RWPE2 (cell line): ENCODE measurements at regions not wholly inside any gene's neighbourhood (a gene's known extent, or its start where the extent isn't known, plus 50 kb on each side); places are given as distances from the start of the nearest gene placed in this dataset.

ENCODE experiments used
- ATAC-seq: fragments of 200-7000 bp; cut with Tn5 transposase; 3 replicates; pipeline ENCODE4 v1.9.1; 2021; ENCODE audit warnings: low read depth
- DNase-seq: peaks from one replicate; pipeline ENCODE4 v3.0.0-alpha.2; 2020; ENCODE audit warnings: low spot score
- H3K27ac ChIP-seq: fragments of 450-650 bp; 2 replicates; pipeline ENCODE4 v1.5.1; 2017; ENCODE audit warnings: mild to moderate bottlenecking; ENCODE audit not compliant: poor library complexity, severe bottlenecking
- H3K27me3 ChIP-seq: fragments of 250-450 bp; sonication (Bioruptor Pico); 2 replicates; pipeline ENCODE4 v1.5.1; 2021; ENCODE audit warnings: mild to moderate bottlenecking, moderate library complexity; ENCODE audit not compliant: insufficient read depth, poor library complexity, severe bottlenecking
- H3K36me3 ChIP-seq: fragments of 250-450 bp; sonication (Bioruptor Pico); 2 replicates; pipeline ENCODE4 v1.5.1; 2020; ENCODE audit warnings: low read depth, mild to moderate bottlenecking, moderate library complexity
- H3K4me1 ChIP-seq: fragments of 250-450 bp; sonication (Bioruptor Pico); 2 replicates; pipeline ENCODE4 v1.5.1; 2021; ENCODE audit warnings: mild to moderate bottlenecking, moderate library complexity; ENCODE audit not compliant: insufficient read depth, poor library complexity, severe bottlenecking
- H3K4me3 ChIP-seq: fragments of 250-450 bp; sonication (Bioruptor Pico); 2 replicates; pipeline ENCODE4 v1.5.1; 2021; ENCODE audit warnings: mild to moderate bottlenecking, moderate library complexity; ENCODE audit not compliant: severe bottlenecking
- H3K9me3 ChIP-seq: fragments of 250-450 bp; sonication (Bioruptor Pico); 2 replicates; pipeline ENCODE4 v1.5.1; 2021; ENCODE audit warnings: mild to moderate bottlenecking, moderate library complexity; ENCODE audit not compliant: severe bottlenecking
- TF ChIP-seq, protein P1 (sequence below): fragments of 450-650 bp; IDR thresholded peaks from one replicate; pipeline ENCODE4 v1.5.1; 2017; ENCODE audit warnings: mild to moderate bottlenecking, moderate library complexity; ENCODE audit not compliant: poor library complexity, severe bottlenecking

GRCh38 chr2:120670771-120671480 lies 64.7 kb upstream of the GLI2 start:
- TF ChIP-seq, protein P1, sequence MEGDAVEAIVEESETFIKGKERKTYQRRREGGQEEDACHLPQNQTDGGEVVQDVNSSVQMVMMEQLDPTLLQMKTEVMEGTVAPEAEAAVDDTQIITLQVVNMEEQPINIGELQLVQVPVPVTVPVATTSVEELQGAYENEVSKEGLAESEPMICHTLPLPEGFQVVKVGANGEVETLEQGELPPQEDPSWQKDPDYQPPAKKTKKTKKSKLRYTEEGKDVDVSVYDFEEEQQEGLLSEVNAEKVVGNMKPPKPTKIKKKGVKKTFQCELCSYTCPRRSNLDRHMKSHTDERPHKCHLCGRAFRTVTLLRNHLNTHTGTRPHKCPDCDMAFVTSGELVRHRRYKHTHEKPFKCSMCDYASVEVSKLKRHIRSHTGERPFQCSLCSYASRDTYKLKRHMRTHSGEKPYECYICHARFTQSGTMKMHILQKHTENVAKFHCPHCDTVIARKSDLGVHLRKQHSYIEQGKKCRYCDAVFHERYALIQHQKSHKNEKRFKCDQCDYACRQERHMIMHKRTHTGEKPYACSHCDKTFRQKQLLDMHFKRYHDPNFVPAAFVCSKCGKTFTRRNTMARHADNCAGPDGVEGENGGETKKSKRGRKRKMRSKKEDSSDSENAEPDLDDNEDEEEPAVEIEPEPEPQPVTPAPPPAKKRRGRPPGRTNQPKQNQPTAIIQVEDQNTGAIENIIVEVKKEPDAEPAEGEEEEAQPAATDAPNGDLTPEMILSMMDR, result no peak
- ATAC-seq, result no peak
- Histone ChIP-seq H3K36me3 (no peaks in the 10 kb centered on the region), H3K9me3 (no peaks in the 10 kb centered on the region), H3K4me1 (no peaks in the 10 kb centered on the region), H3K4me3 (no peak overlapping the region), H3K27me3 (no peaks in the 10 kb centered on the region), H3K27ac (no peak overlapping the region)
- DNase-seq, result no peak

DNA sequence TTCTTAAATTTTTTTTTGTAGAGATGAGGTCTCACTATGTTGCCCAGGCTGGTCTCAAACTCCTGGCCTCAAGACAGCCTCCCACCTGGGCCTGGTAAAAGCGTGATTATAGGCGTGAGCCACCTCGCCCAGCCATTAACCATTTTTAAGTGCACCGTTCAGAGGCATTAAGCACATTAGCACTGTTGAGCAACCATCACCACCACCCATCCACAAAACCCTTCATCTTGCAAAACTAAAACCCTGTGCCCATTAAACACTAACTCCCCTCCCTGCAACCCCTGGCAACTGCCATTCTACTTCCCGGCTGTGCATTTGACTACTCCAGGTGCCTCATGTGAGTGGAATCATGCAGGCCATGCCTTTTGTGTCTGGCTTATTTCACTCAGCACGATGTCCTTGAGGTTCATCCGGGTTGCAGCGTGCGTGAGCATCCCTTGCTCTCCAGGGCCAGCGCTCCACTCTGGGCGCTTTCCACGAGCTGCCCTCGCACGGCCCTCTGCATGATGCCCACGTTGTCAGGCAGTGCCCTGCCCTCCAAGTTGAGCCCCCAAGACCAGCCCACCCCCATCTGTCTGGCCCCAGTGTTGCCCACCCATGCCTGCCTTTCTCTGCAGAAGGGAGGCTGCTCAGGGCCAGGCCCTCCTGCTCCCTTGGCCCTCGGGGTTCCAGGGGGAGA lies 63.0 kb upstream of the GLI2 start:
- DNase-seq, result no peak
- Histone ChIP-seq H3K4me1 (no peaks in the 10 kb centered on the region), H3K9me3 (no peaks in the 10 kb centered on the region), H3K4me3 (no peak overlapping the region), H3K27ac (no peak overlapping the region), H3K36me3 (no peaks in the 10 kb centered on the region), H3K27me3 (no peaks in the 10 kb centered on the region)
- no peak for ATAC-seq
- TF ChIP-seq, protein P1, result no peak

- Histone ChIP-seq H3K4me3 (no peak overlapping the region), H3K27ac (no peak overlapping the region), H3K27me3 (no peaks in the 10 kb centered on the region), H3K4me1 (no peaks in the 10 kb centered on the region), H3K36me3 (no peaks in the 10 kb centered on the region), H3K9me3 (no peaks in the 10 kb centered on the region)
- no peak for ATAC-seq
- TF ChIP-seq, protein P1, result no peak
- DNase-seq, result no peak
Observed at GRCh38 chr2:120673205-120673550, 62.5 kb upstream of the GLI2 start.

- H3K27me3 ChIP-seq, result no peaks in the 10 kb centered on the region
- TF ChIP-seq, protein P1, result no peak
- DNase-seq, result no peak
Observed at GRCh38 chr2:120673571-120674061, 62.1 kb upstream of the GLI2 start.

More at GRCh38 chr2:120673571-120674061, 62.1 kb upstream of the GLI2 start:
- ATAC-seq, result no peak
- Histone ChIP-seq H3K27ac (no peak overlapping the region), H3K4me3 (no peak overlapping the region), H3K36me3 (no peaks in the 10 kb centered on the region), H3K4me1 (no peaks in the 10 kb centered on the region), H3K9me3 (no peaks in the 10 kb centered on the region)
